Neural crest cell (in vitro differentiated cells): ENCODE measurements at regions not wholly inside any gene's neighbourhood (a gene's known extent, or its start where the extent isn't known, plus 50 kb on each side); places are given as distances from the start of the nearest gene placed in this dataset.

Experiments
- DNase-seq: peaks from one replicate; pipeline ENCODE4 v3.0.0; 2021; ENCODE audit warnings: low read depth, mixed read lengths, low spot score
- H3K27ac Mint-ChIP-seq: one replicate; pipeline ENCODE4 v1.8.0; 2021; ENCODE audit warnings: mild to moderate bottlenecking, mixed read lengths; ENCODE audit not compliant: unreplicated experiment
- H3K27me3 Mint-ChIP-seq: 2 replicates; pipeline ENCODE4 v1.8.0; 2021; ENCODE audit warnings: low read depth, mild to moderate bottlenecking, mixed read lengths
- H3K36me3 Mint-ChIP-seq: 2 replicates; pipeline ENCODE4 v1.8.0; 2021; ENCODE audit warnings: low read depth, mild to moderate bottlenecking, mixed read lengths
- H3K4me1 Mint-ChIP-seq: 2 replicates; pipeline ENCODE4 v1.8.0; 2021; ENCODE audit warnings: mixed read lengths
- H3K4me3 Mint-ChIP-seq: one replicate; pipeline ENCODE4 v1.8.0; 2021; ENCODE audit warnings: mild to moderate bottlenecking, mixed read lengths
- H3K9me3 Mint-ChIP-seq: 2 replicates; pipeline ENCODE4 v1.8.0; 2021; ENCODE audit warnings: mixed read lengths
- TF ChIP-seq, protein P1 (sequence below): fragments of 200-600 bp; sonication (generic); conservative IDR thresholded peaks from 2 replicates; pipeline ENCODE4 v1.5.0; 2021; ENCODE audit warnings: antibody characterized with exemption, mild to moderate bottlenecking

- H3K36me3 Mint-ChIP-seq: no peaks in the 10 kb centered on the region
- TF ChIP-seq, protein P1, sequence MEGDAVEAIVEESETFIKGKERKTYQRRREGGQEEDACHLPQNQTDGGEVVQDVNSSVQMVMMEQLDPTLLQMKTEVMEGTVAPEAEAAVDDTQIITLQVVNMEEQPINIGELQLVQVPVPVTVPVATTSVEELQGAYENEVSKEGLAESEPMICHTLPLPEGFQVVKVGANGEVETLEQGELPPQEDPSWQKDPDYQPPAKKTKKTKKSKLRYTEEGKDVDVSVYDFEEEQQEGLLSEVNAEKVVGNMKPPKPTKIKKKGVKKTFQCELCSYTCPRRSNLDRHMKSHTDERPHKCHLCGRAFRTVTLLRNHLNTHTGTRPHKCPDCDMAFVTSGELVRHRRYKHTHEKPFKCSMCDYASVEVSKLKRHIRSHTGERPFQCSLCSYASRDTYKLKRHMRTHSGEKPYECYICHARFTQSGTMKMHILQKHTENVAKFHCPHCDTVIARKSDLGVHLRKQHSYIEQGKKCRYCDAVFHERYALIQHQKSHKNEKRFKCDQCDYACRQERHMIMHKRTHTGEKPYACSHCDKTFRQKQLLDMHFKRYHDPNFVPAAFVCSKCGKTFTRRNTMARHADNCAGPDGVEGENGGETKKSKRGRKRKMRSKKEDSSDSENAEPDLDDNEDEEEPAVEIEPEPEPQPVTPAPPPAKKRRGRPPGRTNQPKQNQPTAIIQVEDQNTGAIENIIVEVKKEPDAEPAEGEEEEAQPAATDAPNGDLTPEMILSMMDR: no peak
- H3K4me3 Mint-ChIP-seq: no peak overlapping the region
- H3K27ac Mint-ChIP-seq: no peak overlapping the region
- no peaks in the 10 kb centered on the region for H3K4me1 Mint-ChIP-seq
- no peaks in the 10 kb centered on the region for H3K27me3 Mint-ChIP-seq
- no peaks in the 10 kb centered on the region for H3K9me3 Mint-ChIP-seq
- no peak for DNase-seq
Observed at GRCh38 chr6:164905311-164905710, 404.1 kb downstream of the C6orf118 start.

DNA sequence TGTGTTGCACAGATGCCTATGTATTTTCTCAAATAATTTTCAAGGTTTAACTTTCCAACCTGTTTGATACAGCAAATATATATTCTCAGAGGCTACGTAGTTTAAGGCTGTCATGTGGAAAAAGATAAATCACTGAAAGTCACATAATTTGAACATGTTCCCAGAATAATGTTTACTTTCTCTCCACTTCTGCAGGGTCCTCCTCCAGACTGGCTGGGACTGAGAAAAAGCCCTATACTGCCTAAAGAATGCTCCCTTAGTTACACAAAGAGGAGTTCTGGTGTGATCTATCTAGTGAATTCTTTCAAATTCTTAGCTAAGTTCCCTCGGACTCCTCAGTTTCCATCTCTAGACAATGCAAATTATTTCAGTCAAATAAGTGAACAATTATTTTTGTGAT, 411.0 kb downstream of the C6orf118 start:
- TF ChIP-seq, protein P1: no peak
- H3K27me3 Mint-ChIP-seq: no peaks in the 10 kb centered on the region
- no peak overlapping the region for H3K4me3 Mint-ChIP-seq
- H3K36me3 Mint-ChIP-seq: peaks cover 5% of the 10 kb centered on the region
- no peak overlapping the region for H3K27ac Mint-ChIP-seq
- peaks cover 23% of the 10 kb centered on the region for H3K9me3 Mint-ChIP-seq
- no peak for DNase-seq
- H3K4me1 Mint-ChIP-seq: no peaks in the 10 kb centered on the region

- peaks cover 23% of the 10 kb centered on the region for H3K9me3 Mint-ChIP-seq
- H3K36me3 Mint-ChIP-seq: peaks cover 5% of the 10 kb centered on the region
- H3K27ac Mint-ChIP-seq: no peak overlapping the region
- H3K4me1 Mint-ChIP-seq: no peaks in the 10 kb centered on the region
- H3K4me3 Mint-ChIP-seq: no peak overlapping the region
- no peaks in the 10 kb centered on the region for H3K27me3 Mint-ChIP-seq
- no peak for DNase-seq
- TF ChIP-seq, protein P1: peak; percentile 24
Observed at GRCh38 chr6:164897523-164898235, 411.7 kb downstream of the C6orf118 start.

DNA sequence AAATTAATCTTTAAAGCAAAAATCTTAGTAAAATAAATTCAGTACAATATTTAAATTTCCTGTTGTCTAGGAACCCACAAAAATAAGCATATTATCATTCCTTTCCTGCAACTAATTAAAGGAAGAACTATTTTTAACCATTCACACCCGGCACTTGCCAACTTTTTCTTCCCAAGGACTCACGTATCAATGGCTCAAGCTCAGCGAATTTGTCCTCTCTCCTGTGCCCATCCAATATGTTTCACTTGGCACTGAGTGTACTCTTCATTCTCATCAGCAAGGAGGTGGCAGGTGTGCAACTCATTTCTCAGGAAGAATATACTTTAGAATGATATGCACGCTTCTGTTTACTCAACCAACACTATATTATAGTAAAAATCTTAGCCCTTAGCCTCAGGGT, 419.4 kb downstream of the C6orf118 start:
- no peaks in the 10 kb centered on the region for H3K27me3 Mint-ChIP-seq
- DNase-seq: no peak
- no peaks in the 10 kb centered on the region for H3K36me3 Mint-ChIP-seq
- H3K9me3 Mint-ChIP-seq: peaks cover 11% of the 10 kb centered on the region
- no peak overlapping the region for H3K4me3 Mint-ChIP-seq
- TF ChIP-seq, protein P1: no peak
- peaks cover 13% of the 10 kb centered on the region for H3K4me1 Mint-ChIP-seq
- H3K27ac Mint-ChIP-seq: no peak overlapping the region

DNA sequence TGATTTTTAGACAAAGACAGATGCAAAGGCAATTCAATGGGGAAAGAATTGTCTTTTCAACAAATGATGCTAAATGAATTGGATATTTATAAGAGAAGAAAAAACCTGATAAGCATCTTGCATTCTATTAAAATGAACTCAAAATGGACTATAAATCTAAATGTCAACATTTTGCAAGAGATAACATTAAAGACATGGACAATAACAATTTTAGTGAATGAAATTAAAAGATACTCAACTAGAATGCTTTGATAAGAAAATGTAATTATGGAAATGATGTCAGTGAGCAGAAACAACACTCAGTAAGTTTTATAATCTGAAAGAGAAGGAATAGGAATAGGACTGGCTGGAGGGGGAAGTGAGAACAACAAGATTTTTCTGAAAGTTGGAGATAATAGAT, 421.7 kb downstream of the C6orf118 start:
- TF ChIP-seq, protein P1: no peak
- H3K36me3 Mint-ChIP-seq: no peaks in the 10 kb centered on the region
- H3K4me1 Mint-ChIP-seq: peaks cover 17% of the 10 kb centered on the region
- no peak overlapping the region for H3K27ac Mint-ChIP-seq
- no peak overlapping the region for H3K4me3 Mint-ChIP-seq
- no peak for DNase-seq
- H3K9me3 Mint-ChIP-seq: peaks cover 2% of the 10 kb centered on the region
- no peaks in the 10 kb centered on the region for H3K27me3 Mint-ChIP-seq
